ENCODE measurements at regions not wholly inside any gene's neighbourhood (a gene's known extent, or its start where the extent isn't known, plus 50 kb on each side); places are given as distances from the start of the nearest gene placed in this dataset.

DNA sequence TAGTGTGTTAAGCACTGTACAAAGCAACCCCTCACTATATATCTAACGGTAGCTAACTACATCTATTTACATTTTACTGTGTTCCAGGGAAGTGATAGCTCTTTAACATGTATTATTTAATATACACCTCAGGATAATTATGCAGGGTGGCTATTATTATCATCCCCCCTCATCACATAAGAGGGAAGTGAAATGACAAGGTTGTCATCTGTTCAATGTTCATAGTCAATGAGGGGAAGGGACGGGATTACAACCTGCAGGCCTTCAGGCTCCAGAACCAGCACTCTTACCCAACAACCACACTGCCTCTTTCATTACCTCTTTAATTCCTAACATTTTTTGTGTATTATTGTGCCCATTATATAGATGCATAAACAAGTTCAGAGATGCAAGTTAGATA lies 238.7 kb upstream of the ANO3 start:
- DNase-seq (ENCODE audit: low read depth): no peak

DNA sequence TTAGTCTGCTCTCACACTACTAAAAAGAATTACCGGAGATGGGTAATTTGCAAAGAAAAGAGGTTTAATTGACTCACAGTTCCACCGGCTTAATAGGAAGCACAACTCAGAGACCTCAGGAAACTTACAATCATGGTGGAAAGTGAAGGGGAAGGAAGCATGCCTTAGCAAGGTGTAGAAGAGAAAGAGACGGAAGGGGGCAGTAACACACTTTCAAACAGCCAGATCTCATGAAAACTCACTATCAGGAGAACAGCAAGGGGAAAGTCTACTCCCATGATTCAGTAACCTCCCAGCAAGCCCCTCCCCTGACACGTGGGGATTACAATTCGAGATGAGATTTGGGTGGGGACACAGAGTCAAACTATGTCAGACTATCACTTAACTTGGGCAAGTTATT lies 236.6 kb upstream of the ANO3 start:
- no peak for DNase-seq (ENCODE audit: low read depth)

DNA sequence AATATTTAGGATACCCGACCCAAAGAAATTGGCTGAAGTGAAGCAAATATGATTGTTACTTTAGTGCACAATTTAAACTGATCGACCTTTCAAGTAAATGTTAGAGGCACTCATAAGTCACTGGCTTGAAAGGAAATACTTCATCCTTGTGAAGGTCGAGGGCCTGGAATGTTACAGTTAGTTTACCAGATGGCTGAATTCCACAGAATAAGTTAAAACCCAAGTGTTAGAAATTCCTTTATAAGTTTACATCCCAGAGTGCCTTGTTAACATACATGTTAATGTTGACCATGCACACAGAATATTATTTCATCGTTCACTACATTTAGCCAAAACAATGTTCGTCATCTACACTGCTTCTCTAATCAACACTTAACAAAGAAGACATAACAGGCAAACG lies 235.5 kb upstream of the ANO3 start:
- no peak for DNase-seq (ENCODE audit: low read depth)

- DNase-seq (ENCODE audit: low read depth): no peak
Observed at GRCh38 chr11:26102325-26102724, 229.6 kb upstream of the ANO3 start.

GRCh38 chr11:26105762-26106423 lies 226.0 kb upstream of the ANO3 start:
- DNase-seq (ENCODE audit: low read depth): no peak

GRCh38 chr11:26106726-26107125 lies 225.2 kb upstream of the ANO3 start:
- no peak for DNase-seq (ENCODE audit: low read depth)

GRCh38 chr11:26109658-26110368 lies 222.1 kb upstream of the ANO3 start:
- DNase-seq (ENCODE audit: low read depth): no peak

DNA sequence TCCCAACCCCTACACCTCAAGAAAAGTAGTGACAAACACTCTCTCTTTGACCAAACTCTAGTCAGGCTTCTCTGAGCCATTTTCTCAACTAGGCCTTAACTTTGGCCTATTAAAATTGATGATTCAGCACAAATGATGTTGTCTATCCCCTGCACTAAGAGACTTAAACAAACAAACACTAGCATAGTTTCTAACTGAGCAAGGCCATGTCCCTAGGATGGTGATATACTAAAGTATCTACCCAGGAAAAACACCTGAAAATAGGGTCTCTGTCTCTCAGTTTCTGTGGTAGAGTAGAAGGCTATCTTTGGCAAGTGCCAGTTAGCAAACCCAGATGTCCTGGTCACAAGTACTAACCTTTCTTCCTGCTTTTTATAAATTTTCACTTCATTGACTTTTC lies 219.7 kb upstream of the ANO3 start:
- DNase-seq (ENCODE audit: low read depth): no peak

DNA sequence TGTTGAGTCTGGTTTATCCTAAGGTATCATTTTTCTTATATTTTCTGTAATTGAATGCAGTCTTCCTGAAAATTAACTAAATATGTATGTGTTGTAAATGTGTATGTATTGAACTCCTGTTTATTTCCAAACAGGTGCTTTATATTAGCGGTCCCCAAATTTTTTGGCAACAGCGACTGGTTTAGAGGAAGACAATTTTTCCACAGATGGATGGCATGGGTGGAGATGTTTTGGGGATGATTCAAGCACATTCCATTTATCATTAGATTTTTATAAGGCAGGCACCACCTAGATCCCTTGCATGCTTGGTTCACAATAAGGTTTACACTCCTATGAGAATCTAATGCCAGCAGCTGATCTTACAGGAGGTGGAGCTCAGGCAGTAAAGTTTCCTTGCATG lies 210.5 kb upstream of the ANO3 start:
- DNase-seq (ENCODE audit: low read depth): no peak

DNA sequence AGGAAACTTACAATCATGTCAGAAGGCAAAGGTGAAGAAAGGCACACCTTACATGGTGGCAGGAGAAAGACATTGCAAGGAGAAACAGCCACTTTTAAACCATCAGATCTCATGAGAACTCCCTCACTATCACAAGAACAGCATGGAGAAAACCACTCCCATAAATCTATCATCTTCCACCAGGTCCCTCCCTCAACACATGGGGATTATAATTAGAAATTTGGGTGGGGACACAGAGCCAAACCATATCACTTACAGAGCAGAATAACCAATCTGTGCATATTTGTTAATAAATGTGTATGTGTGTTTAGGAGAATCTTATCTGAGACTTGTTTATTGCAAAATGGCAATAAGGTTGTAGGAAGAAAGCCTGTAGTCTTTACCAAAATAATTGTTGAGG lies 205.2 kb upstream of the ANO3 start:
- DNase-seq (ENCODE audit: low read depth): no peak

DNA sequence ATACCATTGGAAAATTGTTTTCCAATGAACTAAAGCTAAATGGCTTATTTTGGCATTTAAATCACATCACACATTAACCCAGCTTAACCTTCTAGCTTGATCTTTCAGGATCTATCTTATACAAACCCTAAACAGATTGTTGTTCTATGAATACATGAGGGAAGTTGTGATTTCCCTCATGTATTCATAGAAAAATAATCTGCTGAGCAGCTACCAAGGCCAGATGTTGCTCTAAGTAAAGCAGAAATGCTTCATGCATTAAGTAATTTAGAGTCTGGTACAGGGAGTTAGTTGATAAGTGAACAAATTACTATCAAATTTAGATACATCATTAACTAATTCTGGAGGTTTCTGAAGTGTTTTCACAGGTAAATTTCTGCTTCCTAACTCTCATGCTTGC lies 204.6 kb upstream of the ANO3 start:
- DNase-seq (ENCODE audit: low read depth): no peak

GRCh38 chr11:26131406-26131805 lies 200.5 kb upstream of the ANO3 start:
- no peak for DNase-seq (ENCODE audit: low read depth)

DNA sequence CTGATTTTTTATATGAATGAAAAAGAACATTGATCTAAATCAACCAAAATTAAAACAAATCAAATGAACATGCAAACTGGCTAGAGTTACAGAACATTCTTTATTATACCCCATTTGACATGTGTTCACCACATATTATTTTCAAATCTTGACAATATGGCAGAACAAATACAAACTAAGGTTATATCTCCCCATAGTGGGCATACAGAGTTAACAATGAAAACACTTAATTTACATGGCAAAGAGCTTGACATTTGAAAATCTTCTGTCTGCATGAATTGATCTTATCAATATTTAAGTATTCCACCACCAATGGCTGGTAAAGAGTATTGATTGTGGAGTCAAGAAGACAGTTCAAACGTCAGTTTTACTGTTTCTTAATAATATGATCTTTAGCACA lies 197.9 kb upstream of the ANO3 start:
- DNase-seq (ENCODE audit: low read depth): no peak

GRCh38 chr11:26134481-26135355 lies 197.2 kb upstream of the ANO3 start:
- DNase-seq (ENCODE audit: low read depth): no peak

- DNase-seq (ENCODE audit: low read depth): no peak
Observed at GRCh38 chr11:26137651-26138050, 194.3 kb upstream of the ANO3 start.

GRCh38 chr11:26142891-26143290 lies 189.0 kb upstream of the ANO3 start:
- no peak for DNase-seq (ENCODE audit: low read depth)

- no peak for DNase-seq (ENCODE audit: low read depth)
Observed at GRCh38 chr11:26143566-26144290, 188.2 kb upstream of the ANO3 start.

DNA sequence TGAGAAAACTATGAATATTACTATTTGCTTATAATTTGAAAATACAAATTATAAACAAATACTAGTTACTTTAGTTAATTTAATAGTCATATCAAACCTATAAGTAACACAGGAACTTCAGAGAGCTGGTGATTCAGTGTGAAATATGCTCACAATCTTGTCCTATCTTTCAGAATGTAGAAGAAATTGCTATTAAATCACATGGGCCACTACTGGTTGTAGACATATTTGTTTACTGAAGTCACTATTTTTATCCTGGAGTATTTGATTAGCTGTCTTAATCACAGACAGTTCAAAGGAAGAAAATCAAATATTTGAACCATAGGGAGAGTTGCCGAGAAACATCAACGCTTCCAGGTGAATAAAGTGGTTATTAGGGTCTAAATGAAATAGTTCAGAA lies 187.6 kb upstream of the ANO3 start:
- DNase-seq (ENCODE audit: low read depth): no peak

GRCh38 chr11:26144911-26145310 lies 187.0 kb upstream of the ANO3 start:
- no peak for DNase-seq (ENCODE audit: low read depth)

- DNase-seq (ENCODE audit: low read depth): no peak
Observed at GRCh38 chr11:26149585-26149984, 182.3 kb upstream of the ANO3 start.

DNA sequence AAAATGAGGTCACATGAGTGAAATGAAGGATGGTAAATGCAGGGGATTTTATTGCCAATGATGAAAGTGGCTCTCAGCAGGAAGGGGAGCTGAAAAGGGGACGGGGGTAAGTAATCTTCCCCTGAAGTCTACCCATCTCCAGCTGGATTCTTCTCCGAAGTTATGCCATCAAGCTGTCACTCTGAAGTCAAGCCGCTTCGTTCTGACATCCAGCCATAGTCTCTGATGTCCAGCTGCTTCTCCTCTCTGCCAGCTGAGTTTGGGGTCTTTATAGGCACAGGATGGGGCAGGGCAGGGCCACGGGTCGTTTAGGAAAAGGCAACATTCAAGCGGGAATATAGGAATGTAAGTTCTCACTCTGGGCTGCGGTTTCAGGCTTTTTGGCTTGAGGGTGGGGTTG lies 181.9 kb upstream of the ANO3 start:
- no peak for DNase-seq (ENCODE audit: low read depth)

DNA sequence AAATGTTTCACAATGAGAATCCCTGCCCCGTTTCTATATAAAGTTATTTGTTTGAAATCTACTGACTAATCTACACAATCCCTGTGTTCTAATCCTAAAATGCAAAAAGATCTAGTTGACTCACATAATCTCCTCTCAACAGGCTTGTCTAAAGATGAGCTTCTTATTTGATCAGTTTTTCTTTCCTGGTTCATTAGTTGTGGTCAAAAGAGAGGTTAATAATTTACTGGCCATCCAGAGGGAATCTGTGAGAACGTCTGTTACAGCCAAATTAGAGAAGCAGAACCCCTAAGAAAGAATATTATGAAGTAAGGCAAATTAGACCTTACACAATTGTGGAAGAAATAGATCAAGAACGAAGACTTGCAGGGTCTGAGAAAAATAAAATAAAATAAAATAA lies 173.7 kb upstream of the ANO3 start:
- DNase-seq (ENCODE audit: low read depth): no peak

Data from M059J (cell line).